ENCODE measurements at regions not wholly inside any gene's neighbourhood (a gene's known extent, or its start where the extent isn't known, plus 50 kb on each side); places are given as distances from the start of the nearest gene placed in this dataset.
"Not testable (repeated sequence)": the region's sequence is repeated elsewhere in the genome, so short reads cannot be mapped to it uniquely, and the experiment has no call there.

DNA sequence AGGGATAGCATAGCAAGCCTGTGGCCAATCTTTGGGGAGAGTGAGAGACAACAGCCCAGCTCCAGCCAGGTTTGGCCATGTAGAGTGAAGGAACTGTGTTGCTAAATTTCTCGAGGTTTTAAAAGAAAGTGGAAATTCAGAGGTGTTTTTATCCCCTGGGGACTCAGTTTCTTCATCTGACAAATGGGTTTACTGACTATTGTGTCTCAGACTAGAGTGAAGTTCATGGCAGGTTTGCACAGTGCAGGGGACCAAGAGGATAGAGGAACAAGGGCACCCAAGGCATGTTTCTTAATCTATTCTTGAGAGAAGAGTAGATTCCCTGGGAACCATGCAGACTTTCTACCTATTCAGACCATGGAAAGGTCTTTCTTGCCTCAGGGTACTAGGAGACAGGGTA lies 555.8 kb upstream of the C16orf82 start:
- no peak for DNase-seq

DNA sequence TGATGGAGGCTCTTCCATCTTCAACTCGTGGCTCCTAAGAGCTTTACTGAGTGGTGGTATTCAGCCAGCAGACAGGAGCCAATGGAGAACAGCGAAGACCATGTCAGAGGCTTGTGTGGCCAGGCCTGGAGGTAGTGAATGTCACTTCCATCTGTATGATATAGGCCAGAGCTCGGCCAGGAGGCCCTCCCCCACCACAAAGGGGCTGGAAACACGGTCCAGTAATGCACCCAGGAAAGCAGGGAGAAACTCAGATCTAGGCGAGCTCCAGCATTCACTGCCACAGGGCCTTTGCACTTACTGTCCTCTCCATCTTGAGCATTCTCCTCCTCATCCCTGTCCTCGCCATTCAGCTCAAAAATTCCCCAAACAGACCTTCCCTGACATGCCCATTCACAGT lies 555.3 kb upstream of the C16orf82 start:
- DNase-seq: no peak

- no peak for DNase-seq
Measured at GRCh38 chr16:26521626-26522025, 545.1 kb upstream of the C16orf82 start.

- no peak for DNase-seq
Measured at GRCh38 chr16:26524281-26524680, 542.4 kb upstream of the C16orf82 start.

GRCh38 chr16:26524846-26525245 lies 541.9 kb upstream of the C16orf82 start:
- DNase-seq: no peak

GRCh38 chr16:26525856-26526255 lies 540.9 kb upstream of the C16orf82 start:
- DNase-seq: no peak

- DNase-seq: no peak
Measured at GRCh38 chr16:26526633-26527032, 540.1 kb upstream of the C16orf82 start.

DNA sequence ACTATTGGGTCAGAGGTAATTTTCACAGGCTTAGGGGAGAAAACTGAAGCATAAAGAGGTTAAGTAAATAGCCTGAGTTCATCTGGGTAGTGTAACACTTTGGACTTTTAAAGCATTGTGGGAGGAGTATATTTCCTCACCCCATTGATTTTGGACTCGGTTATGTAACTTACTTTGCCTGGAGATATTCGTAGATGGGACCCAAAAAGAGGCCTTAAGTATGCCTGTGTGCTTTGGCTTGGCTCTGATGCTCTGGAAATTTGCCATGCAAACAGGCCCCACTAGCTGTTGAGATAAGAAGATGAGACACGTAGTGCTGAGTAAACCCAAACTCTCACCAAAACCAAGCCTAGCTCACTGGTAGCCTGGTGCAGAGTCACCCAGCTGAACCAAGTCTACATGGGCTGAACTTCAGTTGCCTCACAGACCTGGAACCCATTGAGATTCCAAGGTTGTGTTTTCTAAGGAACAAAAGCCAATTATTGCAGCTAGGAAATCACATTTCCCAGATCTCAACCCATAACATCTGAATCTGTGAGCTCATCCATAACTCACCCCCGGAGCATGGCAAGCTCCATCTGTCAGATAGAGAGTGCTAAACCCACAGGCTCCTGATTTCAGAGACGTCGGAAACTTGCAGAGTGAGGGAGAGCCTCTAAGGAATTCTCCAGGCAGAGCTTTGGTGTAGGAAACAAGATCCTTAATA lies 536.0 kb upstream of the C16orf82 start:
- DNase-seq: no peak

GRCh38 chr16:26531290-26531730 lies 535.4 kb upstream of the C16orf82 start:
- DNase-seq: no peak

GRCh38 chr16:26532456-26532855 lies 534.3 kb upstream of the C16orf82 start:
- no peak for DNase-seq

DNA sequence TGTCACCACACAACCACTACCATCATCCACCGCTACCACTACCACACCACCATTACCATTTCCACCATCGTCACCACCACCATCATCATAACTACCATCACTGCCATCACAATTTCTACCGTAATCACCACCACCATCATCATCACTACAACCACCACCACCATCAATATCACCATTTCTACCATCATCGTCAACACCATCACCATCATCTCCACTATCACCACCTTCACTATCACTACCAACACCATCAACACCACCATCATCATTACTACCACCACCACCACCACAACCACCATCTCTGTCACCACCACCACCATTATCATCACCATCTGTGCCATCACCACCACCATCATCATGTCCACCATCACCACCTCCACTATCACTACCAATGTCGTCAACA lies 524.5 kb upstream of the C16orf82 start:
- no peak for DNase-seq

DNA sequence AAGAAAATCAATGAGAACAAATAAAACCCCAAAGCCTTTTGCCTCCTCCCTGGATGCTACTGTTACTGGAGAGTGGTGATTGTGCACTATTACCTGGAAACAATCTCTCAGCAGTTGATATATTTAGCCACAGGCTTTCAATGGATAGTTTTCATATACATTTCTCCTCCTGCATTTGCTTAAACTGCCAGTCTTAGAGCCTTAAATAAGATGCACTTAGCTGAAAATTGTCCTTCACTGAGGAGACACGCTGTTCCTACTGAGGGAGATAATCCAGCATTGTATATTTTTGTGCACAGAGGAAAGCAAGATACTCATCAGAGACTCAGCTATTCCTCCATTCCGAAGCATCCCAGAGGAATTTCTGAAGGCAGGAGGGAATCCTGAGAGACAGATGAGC lies 520.2 kb upstream of the C16orf82 start:
- no peak for DNase-seq

DNA sequence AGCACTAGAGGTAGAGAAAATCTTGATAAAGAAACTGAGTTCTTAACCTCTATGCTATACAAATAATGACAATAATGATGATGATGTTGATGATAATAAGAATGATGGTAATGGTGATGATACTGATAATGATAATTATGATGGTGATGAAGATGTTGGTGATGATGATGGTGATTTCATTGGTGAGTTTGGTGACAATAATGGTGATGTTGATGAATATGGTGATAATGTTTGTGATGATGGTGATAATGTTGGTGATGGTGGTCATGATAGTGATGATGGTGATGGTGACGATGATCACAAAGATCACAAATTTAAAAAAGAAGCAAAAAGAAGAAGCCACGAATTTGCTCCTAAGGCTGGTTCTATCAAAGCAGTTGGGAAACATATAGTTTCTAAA lies 519.0 kb upstream of the C16orf82 start:
- no peak for DNase-seq

GRCh38 chr16:26550111-26550610 lies 516.6 kb upstream of the C16orf82 start:
- no peak for DNase-seq

DNA sequence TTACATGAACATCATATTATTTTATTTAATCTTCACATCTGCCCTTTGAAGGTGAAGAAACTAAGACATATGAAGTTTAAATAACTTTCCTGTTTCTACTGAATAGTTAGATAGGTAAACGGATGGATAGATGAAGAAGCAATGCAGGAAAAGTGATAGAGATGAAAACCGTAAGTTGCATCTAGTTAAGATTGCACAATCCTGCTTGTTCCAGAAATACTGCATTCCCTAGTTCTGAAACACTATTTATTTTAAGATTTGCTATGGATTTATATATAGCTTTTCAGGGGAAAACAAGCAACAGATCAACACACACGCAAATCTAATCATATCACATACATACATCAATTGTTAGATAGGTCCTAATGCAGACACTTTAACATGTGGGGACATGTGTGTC lies 512.7 kb upstream of the C16orf82 start:
- DNase-seq: no peak

DNA sequence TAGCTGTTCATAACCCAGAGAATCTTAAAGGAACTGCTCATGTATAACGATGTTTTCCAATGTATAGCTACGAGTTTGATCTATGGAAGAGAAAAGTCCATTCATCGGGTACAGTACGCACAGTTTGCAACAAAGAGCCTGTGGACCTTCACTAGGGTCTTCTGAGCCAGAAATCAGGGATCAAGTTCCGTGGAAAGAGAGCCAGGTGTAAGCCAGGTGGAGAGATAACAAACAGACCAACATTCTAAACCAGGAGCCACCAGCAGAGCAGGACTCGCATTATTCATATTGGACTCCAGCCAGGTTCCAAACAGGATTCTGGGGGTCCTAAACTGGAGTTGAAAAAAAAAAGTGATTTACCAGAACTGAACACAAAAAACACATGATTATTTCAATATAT lies 505.4 kb upstream of the C16orf82 start:
- no peak for DNase-seq

DNA sequence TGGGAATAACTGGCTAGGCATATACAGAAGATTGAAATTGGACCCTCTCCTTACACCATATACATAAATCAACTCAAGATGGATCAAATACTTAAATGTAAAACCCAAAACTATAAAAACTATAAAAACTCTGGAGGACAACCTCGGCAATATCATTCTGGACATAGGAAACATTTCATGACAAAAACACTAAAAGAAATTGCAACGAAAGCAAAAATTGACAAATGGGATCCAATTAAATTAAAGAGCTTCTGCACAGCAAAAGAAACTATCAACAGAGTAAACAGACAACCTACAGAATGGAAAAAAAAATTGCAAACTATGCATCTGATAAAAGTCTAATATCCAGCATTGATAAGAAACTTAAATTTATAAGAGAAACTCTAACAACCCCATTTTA lies 503.7 kb upstream of the C16orf82 start:
- DNase-seq: no peak

GRCh38 chr16:26567356-26567755 lies 499.4 kb upstream of the C16orf82 start:
- DNase-seq: no peak

- no peak for DNase-seq
Measured at GRCh38 chr16:26569793-26570192, 496.9 kb upstream of the C16orf82 start.

DNA sequence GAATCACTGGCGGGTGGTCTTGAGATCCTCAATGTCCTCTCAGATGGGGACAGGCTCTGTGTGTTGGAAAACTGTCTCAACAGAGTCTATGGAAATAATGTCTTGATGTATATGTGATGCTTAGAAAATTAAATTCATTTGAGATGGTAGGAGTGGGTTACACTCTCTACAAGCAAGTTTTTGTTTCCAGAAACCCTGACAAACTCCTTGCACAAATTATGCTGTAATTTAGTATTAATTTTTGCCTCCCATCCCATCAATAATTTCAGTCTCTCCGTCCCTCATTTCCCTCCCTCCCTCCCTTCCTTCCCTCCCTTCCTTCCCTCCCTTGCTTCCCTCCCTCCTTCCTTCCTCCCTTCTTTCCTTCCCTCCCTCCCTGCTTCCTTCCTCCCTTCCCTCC lies 488.0 kb upstream of the C16orf82 start:
- DNase-seq: no peak

DNA sequence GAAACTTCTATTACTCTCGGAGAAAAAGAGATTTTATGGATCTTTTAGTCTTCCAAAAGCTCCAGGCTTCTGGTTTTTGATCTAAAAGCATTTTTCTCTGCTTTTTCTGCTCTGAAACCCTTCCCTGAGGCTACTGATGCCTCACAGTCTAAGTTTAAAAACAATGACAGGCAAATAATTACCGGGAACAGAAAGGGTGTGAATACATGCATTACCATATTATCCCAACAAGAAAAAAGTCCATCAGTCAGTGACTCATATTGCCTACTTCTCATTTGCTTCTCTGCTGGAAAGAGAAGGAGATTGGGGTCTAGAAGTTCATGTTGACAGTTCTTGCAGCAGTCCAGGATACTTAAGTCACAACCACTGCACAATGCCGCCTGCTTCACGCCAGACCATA lies 482.9 kb upstream of the C16orf82 start:
- no peak for DNase-seq

DNA sequence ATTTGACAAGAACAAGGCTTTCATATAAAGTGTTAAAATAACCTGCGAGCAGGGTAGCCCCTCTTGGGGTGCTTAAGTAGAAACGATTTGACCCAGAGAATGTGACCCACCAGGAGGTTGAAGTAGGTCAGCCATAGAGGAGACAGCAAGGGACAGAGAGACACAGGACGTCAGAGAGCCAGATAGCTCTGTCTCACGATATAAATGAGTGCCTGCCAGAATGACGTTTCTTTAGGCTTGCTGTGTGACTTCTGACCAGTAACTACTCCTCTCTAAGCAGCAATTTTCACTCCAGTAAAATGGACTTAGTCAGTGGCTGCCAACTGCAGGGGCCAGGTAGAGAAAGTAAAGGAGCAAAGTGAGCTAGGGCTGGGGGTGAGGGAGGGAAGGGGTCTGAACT lies 473.0 kb upstream of the C16orf82 start:
- DNase-seq: no peak

GRCh38 chr16:26594666-26595065 lies 472.1 kb upstream of the C16orf82 start:
- DNase-seq: peak; percentile 5

DNA sequence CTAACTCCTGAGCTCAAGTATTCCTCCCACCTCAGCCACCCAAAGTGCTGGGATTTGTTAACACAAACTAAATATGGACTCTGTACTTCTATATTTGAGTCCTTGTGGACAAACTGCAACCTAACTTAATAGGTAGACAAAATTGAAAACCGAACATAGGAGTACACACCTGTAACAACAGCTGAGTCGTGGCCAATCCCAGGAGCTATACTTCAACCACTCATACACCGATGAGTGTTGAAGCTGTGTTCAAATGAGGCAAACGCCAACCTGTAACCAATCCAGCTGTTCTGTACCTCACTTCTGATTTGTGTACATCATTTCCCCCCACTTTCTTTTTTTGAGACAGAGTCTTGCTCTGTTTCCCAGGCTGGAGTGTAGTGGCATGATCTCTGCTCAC lies 471.5 kb upstream of the C16orf82 start:
- no peak for DNase-seq

GRCh38 chr16:26596033-26596432 lies 470.7 kb upstream of the C16orf82 start:
- not testable (repeated sequence) for DNase-seq

Measured in fibroblast of skin of scalp (primary cell).